GM23338 (cell line): ENCODE measurements at regions not wholly inside any gene's neighbourhood (a gene's known extent, or its start where the extent isn't known, plus 50 kb on each side); places are given as distances from the start of the nearest gene placed in this dataset.
A peak's percentile ranks its signal among the peaks of the same experiment; 100 is the strongest.

ENCODE experiments used
- ATAC-seq: fragments of 200-7000 bp; cut with Tn5 transposase; 3 replicates; pipeline ENCODE4 v1.9.1; 2020
- DNase-seq: peaks from one replicate; pipeline ENCODE4 v3.0.0-alpha.2; 2015; ENCODE audit warnings: low spot score
- H2AFZ ChIP-seq: fragments of 200-600 bp; sonication (generic); 2 replicates; pipeline ENCODE4 v1.8.0; 2016; ENCODE audit warnings: antibody characterized with exemption, mild to moderate bottlenecking, moderate library complexity
- H3F3A ChIP-seq: fragments of 200-600 bp; sonication (generic); replicated peaks from 2 replicates; pipeline ENCODE4 v1.8.0; 2017; ENCODE audit warnings: antibody characterized with exemption, mixed run types, low read depth
- H3K27ac ChIP-seq: fragments of 200-600 bp; sonication (generic); 2 replicates; pipeline ENCODE4 v1.6.1; 2016; ENCODE audit warnings: low read depth
- H3K27me3 ChIP-seq: fragments of 200-600 bp; sonication (generic); 2 replicates; pipeline ENCODE4 v1.8.0; 2016; ENCODE audit warnings: mild to moderate bottlenecking, mixed run types, moderate library complexity; ENCODE audit not compliant: insufficient read depth
- H3K36me3 ChIP-seq: fragments of 200-600 bp; sonication (generic); 2 replicates; pipeline ENCODE4 v1.8.0; 2016; ENCODE audit warnings: mild to moderate bottlenecking; ENCODE audit not compliant: insufficient read depth
- H3K4me1 ChIP-seq: fragments of 200-600 bp; sonication (generic); 2 replicates; pipeline ENCODE4 v1.8.0; 2016; ENCODE audit warnings: mild to moderate bottlenecking, moderate library complexity; ENCODE audit not compliant: insufficient read depth
- H3K4me2 ChIP-seq: fragments of 200-600 bp; sonication (generic); 2 replicates; pipeline ENCODE4 v1.7.1; 2017; ENCODE audit warnings: mixed run types
- H3K4me3 ChIP-seq: fragments of 200-600 bp; sonication (generic); 2 replicates; pipeline ENCODE4 v1.6.1; 2016; ENCODE audit warnings: mixed run types
- H3K79me2 ChIP-seq: fragments of 200-600 bp; sonication (generic); replicated peaks from 2 replicates; pipeline ENCODE4 v1.8.0; 2017; ENCODE audit warnings: mild to moderate bottlenecking; ENCODE audit not compliant: insufficient read depth
- H3K9me2 ChIP-seq: fragments of 200-600 bp; sonication (generic); 2 replicates; pipeline ENCODE4 v1.8.0; 2017; ENCODE audit not compliant: insufficient read depth
- H4K20me1 ChIP-seq: fragments of 200-600 bp; sonication (generic); replicated peaks from 2 replicates; pipeline ENCODE4 v1.8.0; 2017; ENCODE audit warnings: mild to moderate bottlenecking; ENCODE audit not compliant: insufficient read depth
- H3K27ac Mint-ChIP-seq: 2 replicates; pipeline ENCODE4 v1.8.0; 2020; ENCODE audit warnings: inconsistent platforms, mild to moderate bottlenecking, moderate library complexity, mixed read lengths
- H3K27me3 Mint-ChIP-seq: 3 replicates; pipeline ENCODE4 v1.8.0; 2022; ENCODE audit warnings: low read depth, mild to moderate bottlenecking, moderate library complexity, mixed read lengths, inconsistent platforms; ENCODE audit not compliant: insufficient read depth, poor library complexity
- H3K36me3 Mint-ChIP-seq: 3 replicates; pipeline ENCODE4 v1.8.0; 2021; ENCODE audit warnings: low read depth, mild to moderate bottlenecking, inconsistent platforms, moderate library complexity, mixed read lengths
- H3K4me1 Mint-ChIP-seq: 3 replicates; pipeline ENCODE4 v1.8.0; 2020; ENCODE audit warnings: mild to moderate bottlenecking, inconsistent platforms, mixed read lengths
- H3K4me3 Mint-ChIP-seq: 3 replicates; pipeline ENCODE4 v1.8.0; 2021; ENCODE audit warnings: moderate library complexity, mild to moderate bottlenecking, inconsistent platforms, mixed read lengths
- H3K9me3 Mint-ChIP-seq: 3 replicates; pipeline ENCODE4 v1.8.0; 2020; ENCODE audit warnings: moderate library complexity, mild to moderate bottlenecking, inconsistent platforms, mixed read lengths
- ETS1 ChIP-seq: IDR thresholded peaks from 2 replicates; pipeline ENCODE4 v1.6.1; 2016; ENCODE audit warnings: antibody characterized with exemption
- EZH2phosphoT487 ChIP-seq: fragments of 200-600 bp; sonication (generic); IDR thresholded peaks from one replicate; pipeline ENCODE4 v1.8.1; 2018; ENCODE audit warnings: antibody characterized with exemption; ENCODE audit not compliant: unreplicated experiment
- JUNB ChIP-seq: IDR thresholded peaks from one replicate; pipeline ENCODE4 v1.6.1; 2016; ENCODE audit warnings: antibody characterized with exemption; ENCODE audit not compliant: unreplicated experiment
- ZNF331 ChIP-seq: fragments of 250-450 bp; sonication (Bioruptor Pico); IDR thresholded peaks from 2 replicates; pipeline ENCODE4 v1.5.0; 2020; ENCODE audit warnings: low read depth, mild to moderate bottlenecking, moderate library complexity
- ZNF462 ChIP-seq: fragments of 250-450 bp; sonication (Bioruptor Pico); IDR thresholded peaks from 2 replicates; pipeline ENCODE4 v1.5.0; 2020; ENCODE audit warnings: mild to moderate bottlenecking, moderate library complexity

- TF ChIP-seq ETS1 = no peak
- TF ChIP-seq EZH2phosphoT487 = no peak
- TF ChIP-seq JUNB = no peak
These were observed 107.4 kb upstream of the CREB1 start (continued) for GRCh38 chr2:207422380-207422779.

- no peak overlapping the region for H3K27ac ChIP-seq
- no peaks in the 10 kb centered on the region for H4K20me1 ChIP-seq
- no peak overlapping the region for H3K27ac Mint-ChIP-seq
- H3K4me3 ChIP-seq = no peak overlapping the region
- H3K4me2 ChIP-seq = no peak overlapping the region
- H3K79me2 ChIP-seq = no peaks in the 10 kb centered on the region
- ATAC-seq = no peak
- H3K9me3 Mint-ChIP-seq = no peaks in the 10 kb centered on the region; the same call in 2 of the 3 replicates
- no peaks in the 10 kb centered on the region for H3K27me3 ChIP-seq
- H3K36me3 ChIP-seq = no peaks in the 10 kb centered on the region
- H3K4me1 Mint-ChIP-seq = peaks cover 11% of the 10 kb centered on the region
- TF ChIP-seq ZNF331 (CRISPR knock-in tag) = peak; percentile 67
- no peak for TF ChIP-seq ZNF462 (CRISPR knock-in tag)
- no peak for DNase-seq
- H3K36me3 Mint-ChIP-seq = no peaks in the 10 kb centered on the region
- H2AFZ ChIP-seq = 0 out of 2 replicates have a peak overlapping the region, but pooled peaks have one; percentile 54
- no peak overlapping the region for H3K4me3 Mint-ChIP-seq
- no peaks in the 10 kb centered on the region for H3K27me3 Mint-ChIP-seq
- no peaks in the 10 kb centered on the region for H3F3A ChIP-seq
- H3K4me1 ChIP-seq = peaks cover 15% of the 10 kb centered on the region
- H3K9me2 ChIP-seq = 0 out of 2 replicates have a peak, but pooled peaks cover 3% of the 10 kb centered on the region
These were observed 105.9 kb upstream of the CREB1 start for GRCh38 chr2:207423886-207424285.
